GM23338 (cell line): ENCODE measurements at regions not wholly inside any gene's neighbourhood (a gene's known extent, or its start where the extent isn't known, plus 50 kb on each side); places are given as distances from the start of the nearest gene placed in this dataset.

Experiments used
- CREB1 ChIP-seq: fragments of 250-450 bp; sonication (Bioruptor Pico); IDR thresholded peaks from 2 replicates; pipeline ENCODE4 v1.5.0; 2020; ENCODE audit warnings: low read depth, mild to moderate bottlenecking, moderate library complexity
- CTCF ChIP-seq, 2 experiments: fragments of 200-600 bp in 1 of 2; sonication (generic) in 1 of 2; conservative IDR thresholded peaks; 2 replicates each; pipeline versions ENCODE4 v1.5.1 to v1.6.1; 2016 to 2017; ENCODE audit warnings: antibody characterized with exemption in 2 of 2, low read depth in 2 of 2, mild to moderate bottlenecking in 2 of 2, moderate library complexity in 1 of 2
- EZH2 ChIP-seq: fragments of 200-600 bp; sonication (generic); IDR thresholded peaks from one replicate; pipeline ENCODE4 v1.8.0; 2017; ENCODE audit warnings: antibody characterized with exemption, mild to moderate bottlenecking, low read depth; ENCODE audit not compliant: unreplicated experiment
- EZH2phosphoT487 ChIP-seq: fragments of 200-600 bp; sonication (generic); IDR thresholded peaks from one replicate; pipeline ENCODE4 v1.8.1; 2018; ENCODE audit warnings: antibody characterized with exemption; ENCODE audit not compliant: unreplicated experiment
- POLR2AphosphoS5 ChIP-seq: IDR thresholded peaks from 2 replicates; pipeline ENCODE4 v1.6.1; 2016; ENCODE audit warnings: antibody characterized with exemption, low read depth
- TF ChIP-seq, protein P1 (sequence below): IDR thresholded peaks from one replicate; pipeline ENCODE4 v1.6.1; 2018; ENCODE audit warnings: antibody characterized with exemption; ENCODE audit not compliant: unreplicated experiment

DNA sequence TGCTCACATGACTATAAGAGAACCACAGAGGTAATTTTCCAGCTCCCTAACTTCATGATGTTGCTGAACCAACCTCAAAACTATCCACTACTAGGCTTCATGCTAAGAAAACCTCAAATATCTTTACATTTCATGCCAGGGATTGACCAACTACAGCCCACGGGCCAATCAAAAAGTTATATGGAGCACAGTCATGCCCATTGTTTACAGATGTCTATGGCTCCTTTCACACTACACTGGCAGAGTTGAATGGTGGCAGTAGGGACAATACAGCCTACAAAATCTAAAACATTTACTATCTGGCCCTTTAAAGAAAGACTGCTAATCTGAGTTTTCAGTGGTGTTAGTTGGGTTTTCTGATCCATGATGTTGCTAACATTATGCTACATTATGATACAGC lies 154.8 kb downstream of the TM2D1 start:
- TF ChIP-seq CTCF (conservative IDR thresholded peaks at IDR 0.05; ENCODE audit: low read depth in 2 of 2) (no peak), CREB1 (CRISPR knock-in tag) (no peak), EZH2phosphoT487 (no peak), EZH2 (no peak), POLR2AphosphoS5 (no peak)
- TF ChIP-seq, protein P1, sequence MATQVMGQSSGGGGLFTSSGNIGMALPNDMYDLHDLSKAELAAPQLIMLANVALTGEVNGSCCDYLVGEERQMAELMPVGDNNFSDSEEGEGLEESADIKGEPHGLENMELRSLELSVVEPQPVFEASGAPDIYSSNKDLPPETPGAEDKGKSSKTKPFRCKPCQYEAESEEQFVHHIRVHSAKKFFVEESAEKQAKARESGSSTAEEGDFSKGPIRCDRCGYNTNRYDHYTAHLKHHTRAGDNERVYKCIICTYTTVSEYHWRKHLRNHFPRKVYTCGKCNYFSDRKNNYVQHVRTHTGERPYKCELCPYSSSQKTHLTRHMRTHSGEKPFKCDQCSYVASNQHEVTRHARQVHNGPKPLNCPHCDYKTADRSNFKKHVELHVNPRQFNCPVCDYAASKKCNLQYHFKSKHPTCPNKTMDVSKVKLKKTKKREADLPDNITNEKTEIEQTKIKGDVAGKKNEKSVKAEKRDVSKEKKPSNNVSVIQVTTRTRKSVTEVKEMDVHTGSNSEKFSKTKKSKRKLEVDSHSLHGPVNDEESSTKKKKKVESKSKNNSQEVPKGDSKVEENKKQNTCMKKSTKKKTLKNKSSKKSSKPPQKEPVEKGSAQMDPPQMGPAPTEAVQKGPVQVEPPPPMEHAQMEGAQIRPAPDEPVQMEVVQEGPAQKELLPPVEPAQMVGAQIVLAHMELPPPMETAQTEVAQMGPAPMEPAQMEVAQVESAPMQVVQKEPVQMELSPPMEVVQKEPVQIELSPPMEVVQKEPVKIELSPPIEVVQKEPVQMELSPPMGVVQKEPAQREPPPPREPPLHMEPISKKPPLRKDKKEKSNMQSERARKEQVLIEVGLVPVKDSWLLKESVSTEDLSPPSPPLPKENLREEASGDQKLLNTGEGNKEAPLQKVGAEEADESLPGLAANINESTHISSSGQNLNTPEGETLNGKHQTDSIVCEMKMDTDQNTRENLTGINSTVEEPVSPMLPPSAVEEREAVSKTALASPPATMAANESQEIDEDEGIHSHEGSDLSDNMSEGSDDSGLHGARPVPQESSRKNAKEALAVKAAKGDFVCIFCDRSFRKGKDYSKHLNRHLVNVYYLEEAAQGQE, result no peak
